Endothelial cell (in vitro differentiated cells): ENCODE measurements at regions not wholly inside any gene's neighbourhood (a gene's known extent, or its start where the extent isn't known, plus 50 kb on each side); places are given as distances from the start of the nearest gene placed in this dataset.
A peak's percentile ranks its signal among the peaks of the same experiment; 100 is the strongest.
"Not testable (repeated sequence)": the region's sequence is repeated elsewhere in the genome, so short reads cannot be mapped to it uniquely, and the experiment has no call there.

Experiments
- DNase-seq: peaks from one replicate; pipeline ENCODE4 v3.0.0; 2021; ENCODE audit warnings: low spot score
- H3K27ac Mint-ChIP-seq: one replicate; pipeline ENCODE4 v1.8.0; 2021; ENCODE audit warnings: mixed read lengths, inconsistent platforms; ENCODE audit not compliant: unreplicated experiment
- H3K27me3 Mint-ChIP-seq: one replicate; pipeline ENCODE4 v1.8.0; 2021; ENCODE audit warnings: mild to moderate bottlenecking, moderate library complexity, mixed read lengths, inconsistent platforms; ENCODE audit not compliant: unreplicated experiment
- H3K36me3 Mint-ChIP-seq: one replicate; pipeline ENCODE4 v1.8.0; 2021; ENCODE audit warnings: mild to moderate bottlenecking, low read depth, mixed read lengths, inconsistent platforms; ENCODE audit not compliant: unreplicated experiment
- H3K4me1 Mint-ChIP-seq: one replicate; pipeline ENCODE4 v1.8.0; 2021; ENCODE audit warnings: mild to moderate bottlenecking, mixed read lengths, inconsistent platforms; ENCODE audit not compliant: unreplicated experiment
- H3K4me3 Mint-ChIP-seq: one replicate; pipeline ENCODE4 v1.8.0; 2021; ENCODE audit warnings: mild to moderate bottlenecking, mixed read lengths, inconsistent platforms; ENCODE audit not compliant: unreplicated experiment
- H3K9me3 Mint-ChIP-seq: one replicate; pipeline ENCODE4 v1.8.0; 2021; ENCODE audit warnings: mixed read lengths, inconsistent platforms; ENCODE audit not compliant: unreplicated experiment
- CTCF ChIP-seq: fragments of 200-600 bp; sonication (generic); IDR thresholded peaks from one replicate; pipeline ENCODE4 v1.5.0; 2021; ENCODE audit warnings: antibody characterized with exemption; ENCODE audit not compliant: unreplicated experiment

DNA sequence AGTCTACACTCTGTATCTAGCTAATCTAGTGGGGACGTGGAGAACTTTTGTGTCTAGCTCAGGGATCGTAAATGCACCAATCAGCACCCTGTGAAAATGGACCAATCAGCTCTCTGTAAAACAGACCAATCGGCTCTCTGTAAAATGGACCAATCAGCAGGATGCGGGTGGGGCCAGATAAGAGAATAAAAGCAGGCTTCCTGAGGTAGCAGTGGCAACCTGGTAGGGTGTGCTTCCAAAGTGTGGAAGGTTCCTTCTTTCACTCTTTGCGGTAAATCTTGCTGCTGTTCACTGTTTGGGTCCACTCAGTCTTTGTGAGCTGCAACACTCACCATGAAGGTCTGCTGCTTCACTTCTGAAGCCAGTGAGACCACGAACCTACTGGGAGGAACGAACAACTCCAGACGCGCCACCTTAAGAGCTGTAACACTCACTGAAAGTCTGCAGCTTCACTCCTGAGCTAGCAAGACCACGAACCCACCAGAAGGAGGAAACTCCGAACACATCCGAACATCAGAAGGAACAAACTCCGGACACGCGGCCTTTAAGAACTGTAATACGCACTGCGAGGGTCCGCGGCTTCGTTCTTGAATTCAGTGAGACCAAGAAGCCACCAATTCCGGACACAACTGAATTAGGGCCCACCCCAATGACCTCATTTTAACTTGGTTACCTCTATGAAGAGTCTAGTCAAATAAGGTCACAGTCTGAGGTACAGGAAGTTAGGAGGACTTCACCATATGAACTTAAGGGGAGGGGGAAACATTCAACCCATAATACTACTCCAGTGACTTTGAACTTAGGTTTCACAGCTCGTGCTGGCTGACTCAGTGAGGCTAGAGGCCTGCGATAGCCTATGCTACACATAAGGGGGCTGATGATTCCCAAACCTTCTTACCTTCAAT, 59.8 kb upstream of the LPGAT1 start:
- not testable (repeated sequence) for H3K4me1 Mint-ChIP-seq, H3K27me3 Mint-ChIP-seq, H3K36me3 Mint-ChIP-seq, DNase-seq, H3K9me3 Mint-ChIP-seq, H3K27ac Mint-ChIP-seq
- peak overlapping the region; percentile 80 for H3K4me3 Mint-ChIP-seq

GRCh38 chr1:211889307-211890090, 58.9 kb upstream of the LPGAT1 start:
- not testable (repeated sequence) for H3K27me3 Mint-ChIP-seq, H3K9me3 Mint-ChIP-seq, H3K36me3 Mint-ChIP-seq, H3K27ac Mint-ChIP-seq, H3K4me1 Mint-ChIP-seq
- H3K4me3 Mint-ChIP-seq = peak overlapping the region; percentile 80
- peak; percentile 21 for DNase-seq

DNA sequence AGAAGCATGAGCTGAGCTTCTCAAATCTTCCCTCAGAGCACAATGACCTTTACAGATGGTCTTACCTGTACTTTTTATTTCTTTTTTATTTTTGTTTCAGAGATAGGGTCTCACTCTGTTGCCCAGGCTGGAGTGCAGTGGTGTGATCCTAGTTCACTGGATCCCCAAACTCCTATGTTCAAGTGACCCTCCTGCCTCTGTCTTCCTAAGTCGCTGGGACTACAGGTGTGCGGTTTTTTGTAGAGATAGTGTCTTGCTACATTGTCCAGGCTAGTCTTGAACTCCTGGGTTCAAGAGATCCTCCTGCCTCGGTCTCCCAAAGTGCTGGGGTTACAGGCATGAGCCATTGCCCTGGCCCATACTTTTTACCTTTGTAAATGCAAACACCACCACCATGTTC, 56.0 kb upstream of the LPGAT1 start:
- H3K4me3 Mint-ChIP-seq = no peak overlapping the region
- H3K36me3 Mint-ChIP-seq = peaks cover 7% of the 10 kb centered on the region
- peaks cover 4% of the 10 kb centered on the region for H3K9me3 Mint-ChIP-seq
- DNase-seq = no peak
- peaks cover 7% of the 10 kb centered on the region for H3K27me3 Mint-ChIP-seq
- no peak for TF ChIP-seq CTCF
- H3K27ac Mint-ChIP-seq = no peak overlapping the region
- no peaks in the 10 kb centered on the region for H3K4me1 Mint-ChIP-seq

DNA sequence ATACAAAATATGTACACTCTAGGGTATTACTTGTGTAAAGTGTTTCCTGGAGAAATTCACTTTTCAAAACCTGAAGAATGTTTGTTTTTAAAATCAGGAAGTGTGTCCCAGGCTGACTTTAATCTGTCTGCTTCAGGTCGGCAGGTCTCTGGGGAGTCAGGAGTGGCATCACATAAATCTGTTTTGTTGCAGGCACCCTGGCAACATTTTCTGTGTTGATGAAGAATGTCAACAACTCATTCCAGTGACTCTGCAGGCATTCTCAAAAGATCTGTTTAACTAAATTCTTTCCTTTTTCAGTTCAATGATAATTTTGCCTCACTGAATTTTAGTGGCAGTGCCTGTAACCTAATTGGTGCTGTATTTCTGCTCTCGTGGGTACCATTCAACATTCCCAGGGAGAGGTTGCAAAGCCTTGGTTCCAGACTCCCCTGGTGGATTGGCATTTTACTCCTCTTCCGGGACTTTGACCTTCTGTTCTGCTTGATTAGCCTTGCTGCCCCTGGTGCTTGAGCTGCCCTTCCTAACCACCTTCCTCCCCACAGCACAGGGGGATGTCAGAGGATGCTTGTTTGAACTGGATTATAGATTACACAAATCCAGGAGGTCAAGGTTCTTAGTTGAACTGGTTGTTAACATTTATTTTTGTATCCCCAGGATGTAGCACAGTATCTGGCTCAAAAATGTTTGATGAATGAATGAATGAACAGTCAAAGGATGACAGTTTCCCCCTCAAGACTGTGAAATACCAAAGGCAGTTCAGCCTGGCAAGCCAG, 55.4 kb upstream of the LPGAT1 start:
- Mint-ChIP-seq H3K4me3 (no peak overlapping the region), H3K4me1 (no peaks in the 10 kb centered on the region), H3K27me3 (peaks cover 9% of the 10 kb centered on the region), H3K36me3 (peaks cover 7% of the 10 kb centered on the region), H3K9me3 (peaks cover 6% of the 10 kb centered on the region), H3K27ac (no peak overlapping the region)
- no peak for TF ChIP-seq CTCF
- no peak for DNase-seq

- Mint-ChIP-seq H3K27me3 (peaks cover 4% of the 10 kb centered on the region), H3K27ac (no peak overlapping the region), H3K36me3 (no peaks in the 10 kb centered on the region), H3K4me3 (no peak overlapping the region), H3K9me3 (peaks cover 6% of the 10 kb centered on the region), H3K4me1 (no peaks in the 10 kb centered on the region)
- DNase-seq = no peak
- no peak for TF ChIP-seq CTCF
Measured at GRCh38 chr1:211882381-211883004, 51.9 kb upstream of the LPGAT1 start.
